CD4-positive, alpha-beta T cell (primary cell): ENCODE measurements at regions not wholly inside any gene's neighbourhood (a gene's known extent, or its start where the extent isn't known, plus 50 kb on each side); places are given as distances from the start of the nearest gene placed in this dataset.
A peak's percentile ranks its signal among the peaks of the same experiment; 100 is the strongest.

Experiments used
- ATAC-seq: fragments of 200-7000 bp; cut with Tn5 transposase; one replicate; pipeline ENCODE4 v1.10.0; 2022; ENCODE audit warnings: mild to moderate bottlenecking; ENCODE audit not compliant: poor library complexity
- CTCF ChIA-PET: fragments of 350-600 bp; sonication (Branson Sonifier 250); formaldehyde crosslinking; loops from one replicate; lab custom pipeline; 2021; ENCODE audit warnings: antibody characterized with exemption, inconsistent platforms; lab: Charles Lee
- POLR2A ChIA-PET: fragments of 350-600 bp; sonication (Branson Sonifier 250); formaldehyde crosslinking; loops from one replicate; lab custom pipeline; 2021; ENCODE audit warnings: antibody characterized with exemption, inconsistent platforms; lab: Charles Lee
- DNase-seq, 14 experiments: peaks; one replicate each; pipeline ENCODE4 v3.0.0-alpha.2; 2013 to 2020; ENCODE audit warnings: mixed read lengths in 2 of 14
- H3K27ac ChIP-seq, 2 donors: one replicate each; pipeline versions ENCODE4 v1.5.1 to v1.7.0; 2013; ENCODE audit warnings: low read length in 2 of 2, low read depth in 1 of 2, mild to moderate bottlenecking in 1 of 2
- H3K27me3 ChIP-seq, 2 experiments: 1 replicate in 1 of 2; 2 replicates in 1 of 2; pipeline versions ENCODE4 v1.6.1 to v1.7.0; 2013; ENCODE audit warnings: low read length in 2 of 2, control low read depth in 1 of 2, mild to moderate bottlenecking in 1 of 2, moderate library complexity in 1 of 2; ENCODE audit not compliant: insufficient read depth in 2 of 2, control insufficient read depth in 1 of 2
- H3K36me3 ChIP-seq: one replicate; pipeline ENCODE4 v1.6.1; 2013; ENCODE audit warnings: low read length, control low read depth; ENCODE audit not compliant: insufficient read depth
- H3K4me1 ChIP-seq: one replicate; pipeline ENCODE4 v1.6.1; 2013; ENCODE audit warnings: low read length, control low read depth; ENCODE audit not compliant: insufficient read depth
- H3K4me3 ChIP-seq: one replicate; pipeline ENCODE4 v1.5.1; 2013; ENCODE audit warnings: mild to moderate bottlenecking, low read length, moderate library complexity
- H3K9me3 ChIP-seq, 2 experiments: 1 replicate in 1 of 2; 2 replicates in 1 of 2; pipeline versions ENCODE4 v1.6.1 to v1.7.0; 2013; ENCODE audit warnings: low read length in 2 of 2, mild to moderate bottlenecking in 2 of 2, control low read depth in 1 of 2, moderate library complexity in 1 of 2; ENCODE audit not compliant: control insufficient read depth in 1 of 2, insufficient read depth in 1 of 2
- H3K27ac Mint-ChIP-seq: one replicate; pipeline ENCODE4 v1.8.0; 2020; ENCODE audit warnings: mixed read lengths
- H3K27me3 Mint-ChIP-seq: one replicate; pipeline ENCODE4 v1.8.0; 2021; ENCODE audit warnings: mixed read lengths
- H3K36me3 Mint-ChIP-seq: one replicate; pipeline ENCODE4 v1.8.0; 2021; ENCODE audit warnings: low read depth, mixed read lengths
- H3K4me1 Mint-ChIP-seq: one replicate; pipeline ENCODE4 v1.8.0; 2021; ENCODE audit warnings: low read depth, mixed read lengths
- H3K4me3 Mint-ChIP-seq: one replicate; pipeline ENCODE4 v1.8.0; 2020; ENCODE audit warnings: mild to moderate bottlenecking, mixed read lengths
- H3K9me3 Mint-ChIP-seq: one replicate; pipeline ENCODE4 v1.8.0; 2020; ENCODE audit warnings: mixed read lengths
- intact Hi-C, 2 experiments: fragments of 100-400 bp; cut with DNase I in 1 of 2; cut with micrococcal nuclease in 1 of 2; formaldehyde crosslinking; loops; one replicate each; pipeline versions ENCODE4 v1.15.1 to v1.9.0; 2023 to 2025; cut with DNase I, micrococcal nuclease
- TF ChIP-seq, protein P1 (sequence below): fragments of 200-600 bp; IDR thresholded peaks from one replicate; pipeline ENCODE4 v1.8.0; 2022; ENCODE audit warnings: antibody characterized with exemption, mild to moderate bottlenecking

DNA sequence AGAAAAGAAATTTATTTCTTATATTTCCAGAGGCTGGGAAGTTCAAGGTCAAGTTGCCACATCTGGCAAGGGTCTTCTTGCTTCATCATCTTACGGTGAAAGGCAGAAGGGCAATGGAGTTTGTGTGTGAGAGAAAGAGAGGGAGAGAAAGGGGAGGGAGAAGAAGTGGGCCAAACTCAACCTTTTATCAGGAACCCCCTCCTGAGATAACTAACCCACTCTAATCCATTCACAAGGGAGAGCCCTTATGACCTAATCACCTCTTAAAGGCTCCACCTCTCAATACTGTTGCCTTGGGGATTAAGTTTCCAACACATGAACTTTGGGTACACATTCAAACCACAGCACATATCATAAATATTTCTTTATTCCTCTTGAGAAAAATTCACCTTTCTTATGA, 203.3 kb upstream of the FAM241A start:
- ChIA-PET CTCF (interaction anchor here (1.2 kb wide), 1 partner anchor 15 kb away, joined by 3 read pairs; no protein-coding TSS in a partner anchor), POLR2A (no interaction called here)
- Histone ChIP-seq H3K27ac (no peak overlapping the region), H3K9me3 (no peaks in the 10 kb centered on the region), H3K36me3 (no peaks in the 10 kb centered on the region), H3K27me3 (no peaks in the 10 kb centered on the region), H3K4me3 (no peak overlapping the region), H3K4me1 (no peaks in the 10 kb centered on the region)
- H3K4me1 Mint-ChIP-seq: no peaks in the 10 kb centered on the region
- H3K27ac Mint-ChIP-seq: no peak overlapping the region
- DNase-seq (no peak), ATAC-seq (no peak)
- H3K4me3 Mint-ChIP-seq: no peak overlapping the region
- H3K36me3 Mint-ChIP-seq: no peaks in the 10 kb centered on the region
- TF ChIP-seq, protein P1, sequence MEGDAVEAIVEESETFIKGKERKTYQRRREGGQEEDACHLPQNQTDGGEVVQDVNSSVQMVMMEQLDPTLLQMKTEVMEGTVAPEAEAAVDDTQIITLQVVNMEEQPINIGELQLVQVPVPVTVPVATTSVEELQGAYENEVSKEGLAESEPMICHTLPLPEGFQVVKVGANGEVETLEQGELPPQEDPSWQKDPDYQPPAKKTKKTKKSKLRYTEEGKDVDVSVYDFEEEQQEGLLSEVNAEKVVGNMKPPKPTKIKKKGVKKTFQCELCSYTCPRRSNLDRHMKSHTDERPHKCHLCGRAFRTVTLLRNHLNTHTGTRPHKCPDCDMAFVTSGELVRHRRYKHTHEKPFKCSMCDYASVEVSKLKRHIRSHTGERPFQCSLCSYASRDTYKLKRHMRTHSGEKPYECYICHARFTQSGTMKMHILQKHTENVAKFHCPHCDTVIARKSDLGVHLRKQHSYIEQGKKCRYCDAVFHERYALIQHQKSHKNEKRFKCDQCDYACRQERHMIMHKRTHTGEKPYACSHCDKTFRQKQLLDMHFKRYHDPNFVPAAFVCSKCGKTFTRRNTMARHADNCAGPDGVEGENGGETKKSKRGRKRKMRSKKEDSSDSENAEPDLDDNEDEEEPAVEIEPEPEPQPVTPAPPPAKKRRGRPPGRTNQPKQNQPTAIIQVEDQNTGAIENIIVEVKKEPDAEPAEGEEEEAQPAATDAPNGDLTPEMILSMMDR: no peak
- intact Hi-C loops: no loop called here
- no peaks in the 10 kb centered on the region for H3K9me3 Mint-ChIP-seq
- H3K27me3 Mint-ChIP-seq: peaks cover 9% of the 10 kb centered on the region

DNA sequence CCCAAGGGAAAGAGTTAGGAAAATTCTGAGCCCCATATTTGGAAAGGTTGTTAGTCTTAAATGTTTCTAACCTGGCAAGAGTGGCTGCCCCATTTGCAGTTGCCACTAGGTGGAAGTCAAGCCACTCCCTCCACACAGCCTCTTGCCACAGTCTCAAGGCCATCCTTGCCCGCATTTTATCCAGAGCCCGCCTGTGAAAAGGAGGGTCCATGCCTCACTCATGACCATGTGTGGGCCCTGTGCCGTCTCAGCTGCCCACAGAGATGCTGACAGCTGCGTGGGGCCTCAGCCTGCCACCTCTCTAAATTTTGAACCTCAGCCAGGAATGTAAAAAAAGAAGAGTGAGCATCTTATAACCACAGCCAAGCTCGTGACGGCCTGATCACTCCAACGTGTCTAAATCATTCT, 201.5 kb upstream of the FAM241A start:
- ATAC-seq (no peak), DNase-seq (peak in 1 of 14 experiments; percentile 11)
- Mint-ChIP-seq H3K4me3 (no peak overlapping the region), H3K27ac (no peak overlapping the region), H3K4me1 (no peaks in the 10 kb centered on the region), H3K9me3 (no peaks in the 10 kb centered on the region), H3K27me3 (peaks cover 3% of the 10 kb centered on the region), H3K36me3 (no peaks in the 10 kb centered on the region)
- intact Hi-C loops: no loop called here
- CTCF ChIA-PET: no interaction called here
- TF ChIP-seq, protein P1: no peak
- Histone ChIP-seq H3K27ac (no peak overlapping the region), H3K4me1 (no peaks in the 10 kb centered on the region), H3K36me3 (no peaks in the 10 kb centered on the region), H3K4me3 (no peak overlapping the region), H3K9me3 (no peaks in the 10 kb centered on the region), H3K27me3 (no peaks in the 10 kb centered on the region)
- POLR2A ChIA-PET: no interaction called here

DNA sequence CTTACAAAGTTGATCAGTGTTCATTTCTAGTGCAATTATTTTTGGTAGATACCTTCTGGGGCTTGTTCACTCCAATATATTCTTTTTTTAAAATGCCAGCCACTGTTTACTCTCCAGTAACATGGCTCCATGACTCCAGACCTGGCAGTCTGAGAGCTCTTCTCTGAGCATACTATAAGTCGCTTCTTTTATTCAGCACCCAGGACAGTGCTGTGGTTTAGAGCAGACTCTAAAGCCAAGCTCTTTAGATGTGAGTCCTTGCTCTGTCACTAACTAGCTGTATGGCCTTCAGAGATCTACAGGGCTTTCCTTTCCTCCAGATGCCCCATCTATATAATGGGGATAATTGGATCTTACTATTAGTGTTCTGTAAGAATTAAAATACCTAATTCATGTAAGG, 200.2 kb upstream of the FAM241A start:
- no peak overlapping the region for H3K4me3 ChIP-seq
- Mint-ChIP-seq H3K4me1 (no peaks in the 10 kb centered on the region), H3K4me3 (no peak overlapping the region), H3K27ac (no peak overlapping the region), H3K9me3 (peaks cover 6% of the 10 kb centered on the region), H3K27me3 (no peaks in the 10 kb centered on the region), H3K36me3 (no peaks in the 10 kb centered on the region)
- TF ChIP-seq, protein P1: no peak
- H3K27ac ChIP-seq: no peak overlapping the region
- ChIA-PET POLR2A (no interaction called here), CTCF (no interaction called here)
- DNase-seq (no peak), ATAC-seq (no peak)
- no peaks in the 10 kb centered on the region for H3K36me3 ChIP-seq
- H3K27me3 ChIP-seq: no peaks in the 10 kb centered on the region
- intact Hi-C loops: no loop called here
- no peaks in the 10 kb centered on the region for H3K4me1 ChIP-seq
- no peaks in the 10 kb centered on the region for H3K9me3 ChIP-seq
